Stimulated activated CD8-positive, alpha-beta memory T cell treated with anti-CD3 and anti-CD28 coated beads, Interleukin-15, amount 100 ng/mL, for 24 hours (primary cell): ENCODE measurements at regions not wholly inside any gene's neighbourhood (a gene's known extent, or its start where the extent isn't known, plus 50 kb on each side); places are given as distances from the start of the nearest gene placed in this dataset.
"Not testable (repeated sequence)": the region's sequence is repeated elsewhere in the genome, so short reads cannot be mapped to it uniquely, and the experiment has no call there.

Experiments used
- DNase-seq: peaks from one replicate; pipeline ENCODE4 v3.0.0-alpha.2; 2020; ENCODE audit warnings: low read depth

DNA sequence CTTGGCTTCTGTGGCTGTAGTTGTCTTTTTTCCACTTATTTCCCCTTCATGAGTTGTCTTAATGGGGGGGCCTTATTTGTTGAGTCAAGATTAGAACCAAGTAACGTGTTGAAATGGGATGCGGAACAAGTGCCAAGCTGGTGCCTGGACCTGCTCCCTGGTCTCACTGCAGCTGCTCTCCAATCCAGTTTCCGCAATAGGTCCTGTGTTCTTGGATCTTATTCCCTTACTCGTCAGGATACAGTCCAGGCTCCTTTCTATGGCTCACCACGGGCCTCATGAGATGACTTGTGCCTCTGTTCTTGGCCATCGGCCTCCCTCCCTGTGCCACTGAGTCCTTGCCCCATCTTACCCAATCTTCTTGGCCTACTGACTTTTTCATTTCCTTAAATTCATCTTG lies 159.6 kb upstream of the CADM1 start:
- no peak for DNase-seq

DNA sequence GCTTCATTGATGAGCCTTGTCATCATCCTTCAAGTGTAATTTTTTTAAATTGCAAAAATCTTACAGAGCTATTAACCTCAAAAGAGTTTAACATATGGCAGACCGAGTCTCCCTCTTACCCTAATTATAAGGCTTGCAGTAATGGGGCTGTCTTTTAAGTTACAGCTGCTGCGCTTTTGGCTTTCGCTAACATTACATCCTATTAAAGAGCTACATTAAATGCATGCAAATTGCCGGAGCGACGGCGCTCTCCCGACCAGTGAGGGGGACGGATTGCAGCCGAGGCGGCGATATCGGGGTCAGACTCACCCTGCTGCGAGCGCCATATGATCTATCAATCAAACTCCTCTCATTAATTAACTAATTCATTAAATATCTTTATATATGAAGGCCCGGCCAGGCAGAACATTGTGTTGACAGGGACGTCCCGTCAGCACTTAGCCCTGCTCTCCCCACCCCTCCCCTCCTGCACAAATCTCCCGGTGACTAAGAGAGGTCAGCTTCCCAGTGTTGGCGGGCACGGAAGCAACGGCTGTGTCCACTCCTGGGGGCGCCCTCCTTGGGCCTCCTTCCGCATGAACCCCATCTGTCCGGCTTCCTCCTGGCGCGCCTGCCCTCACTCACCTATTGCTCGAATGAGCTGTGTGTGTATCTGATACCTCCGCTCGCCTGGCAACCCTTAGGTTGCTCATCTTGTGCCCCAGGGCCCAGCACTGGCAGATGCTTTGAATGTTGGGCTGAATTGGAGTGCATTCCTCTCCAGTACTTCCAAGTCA lies 156.0 kb upstream of the CADM1 start:
- no peak for DNase-seq

DNA sequence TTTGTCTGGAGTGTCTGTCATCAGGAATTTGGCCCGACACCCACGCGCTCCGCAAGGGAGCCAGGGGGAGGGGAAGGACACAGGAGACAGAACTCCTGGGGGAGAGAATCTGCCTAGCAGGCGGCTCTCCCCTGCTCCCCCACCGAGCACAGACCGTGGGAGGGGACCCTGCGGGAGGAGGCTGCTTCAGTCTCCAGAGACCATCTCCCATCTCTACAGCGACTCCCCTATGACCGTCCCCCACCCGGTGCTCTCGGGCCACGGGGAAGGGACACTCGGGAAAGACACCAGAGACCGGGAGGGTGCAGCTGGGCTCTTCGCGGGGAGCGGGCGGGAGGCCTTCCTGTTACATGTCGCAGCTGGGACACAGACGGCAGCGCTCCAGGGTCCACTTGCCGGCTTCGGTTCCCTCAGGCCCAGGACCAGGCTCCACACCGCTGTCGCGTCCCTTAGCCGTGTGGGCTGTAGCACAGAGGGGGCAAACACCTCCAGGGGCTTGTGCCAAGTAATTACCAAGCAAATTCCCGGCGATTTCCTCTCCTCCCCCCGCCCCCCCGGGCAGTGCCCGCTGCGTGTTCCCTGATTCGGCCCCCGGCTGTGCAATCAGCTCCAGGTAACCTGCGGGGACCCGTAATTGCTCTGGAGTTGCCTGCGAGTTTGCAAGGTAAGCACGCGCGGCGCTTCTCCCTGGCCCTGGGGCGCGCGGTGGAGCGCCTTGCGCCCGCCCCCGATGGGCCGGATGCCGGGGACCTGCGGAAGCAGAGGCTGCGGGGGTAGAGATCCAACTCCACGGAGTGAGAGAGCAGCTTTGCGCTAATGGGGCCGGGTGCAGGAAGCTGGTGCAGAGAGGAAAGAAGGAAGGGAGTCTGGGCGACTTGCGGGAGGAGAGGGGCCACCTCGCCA lies 155.1 kb upstream of the CADM1 start:
- DNase-seq = no peak

DNA sequence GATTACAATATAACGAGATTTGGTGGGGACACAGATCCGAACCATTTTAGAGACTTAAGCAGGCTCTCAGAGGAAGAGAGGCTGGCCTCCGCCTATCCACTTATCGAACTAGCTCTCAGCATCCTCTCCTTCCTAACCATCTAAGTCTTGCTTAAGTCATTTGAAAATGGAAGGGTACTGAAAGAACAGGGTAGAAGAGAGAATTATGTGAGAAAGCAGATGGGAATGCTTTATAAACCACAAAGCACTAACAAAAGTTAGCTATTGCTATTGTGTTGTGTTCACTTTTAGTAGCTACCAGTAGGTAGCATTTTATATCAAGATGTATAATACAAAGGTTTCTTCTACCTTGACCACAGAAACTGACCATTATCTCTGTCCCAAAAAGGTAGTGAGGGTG lies 153.4 kb upstream of the CADM1 start:
- DNase-seq = no peak

DNA sequence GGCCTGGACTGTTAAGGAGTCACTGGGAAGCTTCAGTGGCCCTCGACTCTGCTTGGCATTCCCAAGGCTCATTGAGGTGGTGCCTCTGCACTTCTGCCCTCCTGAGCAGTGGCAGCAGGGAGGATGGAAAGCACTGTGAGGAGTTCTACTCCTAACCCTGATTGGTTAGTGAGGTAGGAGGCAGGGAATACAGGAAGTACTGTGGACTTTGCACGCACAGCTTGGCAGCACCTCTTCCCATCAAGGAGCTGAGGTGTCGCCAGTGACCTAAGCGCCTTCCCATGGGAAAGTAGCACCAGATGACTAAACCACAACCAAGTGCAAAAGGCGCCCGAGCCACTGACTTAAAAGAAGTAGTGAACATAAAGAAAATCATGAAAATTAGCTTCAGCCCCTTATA lies 152.5 kb upstream of the CADM1 start:
- DNase-seq = no peak

DNA sequence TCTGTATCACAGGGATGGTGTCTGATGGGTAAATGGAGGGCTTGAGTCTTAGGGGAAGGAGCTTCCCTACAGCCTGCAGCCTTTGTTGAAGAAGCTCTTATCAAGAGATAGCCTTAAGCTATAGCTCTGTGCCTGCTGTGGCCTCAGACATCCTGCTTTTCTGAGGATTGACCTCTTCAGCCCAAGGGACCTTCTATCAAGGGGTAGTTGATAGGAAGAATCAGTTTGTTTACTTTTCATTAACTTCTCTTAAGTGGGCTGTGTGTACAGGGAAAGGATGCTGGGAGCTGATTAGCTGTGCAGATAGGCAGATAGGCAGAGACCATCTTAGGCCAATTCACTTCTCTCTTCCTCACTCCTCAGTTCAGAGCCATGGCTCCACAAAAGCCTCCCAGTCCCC lies 151.8 kb upstream of the CADM1 start:
- no peak for DNase-seq

DNA sequence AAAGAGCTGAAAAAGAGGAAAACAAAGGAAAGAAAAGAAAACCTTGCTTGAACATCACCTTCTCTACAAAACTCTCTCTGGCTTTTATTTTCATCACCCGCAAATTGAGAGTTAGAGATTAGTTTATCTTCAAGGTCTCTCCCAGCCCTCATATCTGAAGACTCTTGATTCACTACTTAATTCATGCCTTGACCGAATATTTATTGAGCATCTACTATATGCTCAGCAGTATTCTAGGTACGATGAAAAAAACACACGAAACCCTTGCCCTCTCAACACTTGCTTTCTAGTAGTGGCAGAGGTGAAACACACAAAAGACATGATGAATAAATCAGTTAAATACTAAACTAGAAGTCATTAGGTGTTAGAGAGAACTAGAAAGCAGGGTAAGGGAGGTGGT lies 150.6 kb upstream of the CADM1 start:
- no peak for DNase-seq

DNA sequence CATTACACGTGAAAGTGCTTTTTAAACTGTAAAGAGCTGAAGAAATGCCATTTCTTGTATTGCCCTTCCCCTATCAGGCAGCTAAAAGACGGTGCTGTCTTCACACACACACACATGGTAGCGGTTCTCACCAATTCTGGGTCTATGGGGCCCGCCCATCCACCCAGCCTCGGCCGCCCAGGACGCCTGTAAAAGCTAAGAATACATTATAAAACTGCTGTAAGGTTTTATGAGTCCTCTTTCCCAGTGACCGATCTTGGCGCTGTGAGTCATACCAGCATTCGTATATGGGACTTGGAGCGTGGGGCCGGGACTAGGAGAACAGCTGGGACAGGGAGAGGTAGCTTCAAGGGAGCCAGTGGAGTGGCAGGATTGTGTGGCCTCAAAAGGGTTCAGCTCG lies 149.7 kb upstream of the CADM1 start:
- no peak for DNase-seq

DNA sequence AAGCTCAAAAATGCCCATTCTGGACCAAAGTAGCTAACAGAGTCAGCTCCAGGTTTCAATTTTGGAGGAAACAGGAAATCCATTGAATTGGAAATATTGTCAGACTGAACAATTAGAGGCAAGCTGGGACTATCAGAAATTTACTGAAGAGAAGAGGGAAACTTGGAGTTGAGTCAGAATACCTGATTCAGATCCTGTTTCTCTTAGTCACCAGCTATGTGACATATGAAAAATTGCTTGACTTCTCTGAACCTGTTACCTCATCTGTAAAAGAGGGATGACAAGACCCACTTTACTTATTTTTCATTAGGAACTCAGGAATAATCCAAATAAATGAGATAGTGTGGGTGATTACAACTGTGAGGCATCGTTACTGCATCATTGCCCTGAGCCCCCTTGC lies 148.9 kb upstream of the CADM1 start:
- DNase-seq = no peak

DNA sequence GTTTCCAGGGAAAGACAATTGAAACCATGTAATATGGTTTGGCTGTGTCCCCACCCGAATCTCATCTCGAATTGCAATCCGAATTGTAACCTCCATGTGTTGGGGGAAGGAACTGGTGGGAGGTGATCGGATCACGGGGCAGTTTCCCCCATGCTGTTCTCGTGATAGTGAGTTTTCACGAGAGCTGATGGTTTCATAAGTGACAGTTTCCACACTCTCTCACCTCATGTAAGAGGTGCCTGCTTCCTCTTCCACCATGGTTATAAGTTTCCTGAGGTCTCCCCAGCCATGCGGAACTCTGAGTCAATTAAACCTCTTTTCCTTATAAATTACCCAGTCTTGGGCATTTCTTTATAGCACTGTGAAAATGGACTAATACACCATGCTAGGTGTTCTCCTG lies 148.3 kb upstream of the CADM1 start:
- DNase-seq = no peak

DNA sequence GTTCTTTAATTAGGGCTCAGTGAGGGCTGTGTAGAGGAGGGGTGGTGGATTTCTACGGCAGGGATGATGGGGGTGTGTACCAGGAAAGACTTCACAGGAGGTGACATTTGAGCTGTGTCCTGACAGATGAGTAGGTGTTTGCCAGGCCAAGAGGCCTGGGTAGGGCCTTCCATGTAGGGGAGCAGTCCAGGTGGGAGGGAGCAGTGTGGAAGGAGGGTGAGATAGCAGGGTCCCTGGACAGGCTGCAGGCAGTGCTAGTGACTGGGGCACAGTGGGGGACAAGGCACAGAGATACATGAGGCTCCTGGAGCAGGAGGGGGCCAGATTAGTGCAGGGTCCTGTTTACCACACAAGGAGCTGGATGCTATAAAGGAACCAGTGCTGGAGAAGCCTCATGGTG lies 147.9 kb upstream of the CADM1 start:
- no peak for DNase-seq

DNA sequence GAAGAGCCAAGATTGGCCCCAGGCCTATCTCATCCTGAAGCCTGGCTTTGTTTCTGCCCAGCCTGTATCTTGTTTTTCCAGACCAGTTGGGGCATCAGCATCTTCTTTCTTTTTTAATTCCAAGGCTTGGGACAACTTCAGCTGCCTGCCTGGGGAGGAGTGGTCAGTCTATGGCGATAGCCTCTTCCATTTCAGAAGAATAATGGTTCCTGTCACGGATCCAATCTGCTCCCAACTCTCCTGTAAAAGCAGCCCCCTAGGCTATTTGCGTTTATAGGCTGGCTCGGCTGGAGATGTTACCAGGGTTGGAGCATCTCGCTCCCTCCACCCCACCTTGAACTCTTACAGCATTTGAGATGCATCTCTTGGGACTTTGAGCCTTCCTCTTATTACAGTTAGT lies 145.2 kb upstream of the CADM1 start:
- no peak for DNase-seq

DNA sequence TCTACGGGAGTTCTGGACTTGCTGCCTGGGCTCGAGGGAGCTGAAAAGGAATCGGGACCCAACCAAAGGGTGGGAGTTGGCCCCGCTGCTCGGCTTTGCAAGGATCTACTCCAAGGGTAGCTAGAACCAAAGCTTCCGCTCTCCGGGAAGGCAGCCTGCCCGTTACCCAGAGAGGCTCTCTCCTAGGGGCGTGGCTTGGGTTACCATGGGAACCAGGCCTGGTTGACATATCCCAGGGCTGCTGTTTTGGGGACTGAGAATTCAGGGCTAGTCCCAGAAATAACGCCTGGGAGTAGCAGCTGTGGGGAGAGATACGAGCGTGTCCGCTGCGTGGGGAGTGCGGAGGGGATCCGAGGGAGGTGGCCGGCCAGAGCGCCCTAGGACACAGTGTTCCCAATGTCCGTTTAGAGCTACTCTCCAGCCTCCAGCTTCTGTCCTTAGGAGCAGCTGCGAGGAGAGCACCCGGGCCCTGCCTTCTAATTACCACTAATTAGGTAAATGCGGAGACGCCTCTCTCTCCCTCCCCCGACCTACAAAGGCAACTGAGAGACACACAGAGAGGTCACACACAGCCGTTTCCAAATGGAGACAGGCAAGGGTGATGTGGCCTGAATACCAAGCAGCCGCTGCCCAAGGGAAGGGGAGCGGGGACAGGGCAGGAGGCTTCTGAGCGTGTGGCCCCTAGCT lies 141.6 kb upstream of the CADM1 start:
- DNase-seq = no peak

DNA sequence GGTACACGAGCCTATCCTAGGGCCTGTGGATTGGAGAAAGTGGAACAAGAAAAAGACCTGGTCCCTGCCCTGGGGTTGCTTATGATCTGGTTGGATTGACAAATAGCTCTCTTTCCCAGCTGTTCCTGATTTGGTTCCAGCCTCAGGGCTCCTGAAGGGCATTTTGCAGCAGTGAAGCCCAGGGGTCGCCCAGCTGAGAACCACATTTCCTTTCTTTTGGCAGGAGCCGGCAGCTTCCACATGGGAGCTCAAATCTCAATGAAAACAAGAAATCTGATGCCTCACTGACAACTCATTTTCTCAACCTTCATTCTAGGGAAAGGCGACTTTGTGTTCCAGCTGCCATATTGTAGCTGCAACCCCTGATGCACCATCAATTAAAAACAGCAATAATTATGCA lies 140.6 kb upstream of the CADM1 start:
- DNase-seq = no peak

DNA sequence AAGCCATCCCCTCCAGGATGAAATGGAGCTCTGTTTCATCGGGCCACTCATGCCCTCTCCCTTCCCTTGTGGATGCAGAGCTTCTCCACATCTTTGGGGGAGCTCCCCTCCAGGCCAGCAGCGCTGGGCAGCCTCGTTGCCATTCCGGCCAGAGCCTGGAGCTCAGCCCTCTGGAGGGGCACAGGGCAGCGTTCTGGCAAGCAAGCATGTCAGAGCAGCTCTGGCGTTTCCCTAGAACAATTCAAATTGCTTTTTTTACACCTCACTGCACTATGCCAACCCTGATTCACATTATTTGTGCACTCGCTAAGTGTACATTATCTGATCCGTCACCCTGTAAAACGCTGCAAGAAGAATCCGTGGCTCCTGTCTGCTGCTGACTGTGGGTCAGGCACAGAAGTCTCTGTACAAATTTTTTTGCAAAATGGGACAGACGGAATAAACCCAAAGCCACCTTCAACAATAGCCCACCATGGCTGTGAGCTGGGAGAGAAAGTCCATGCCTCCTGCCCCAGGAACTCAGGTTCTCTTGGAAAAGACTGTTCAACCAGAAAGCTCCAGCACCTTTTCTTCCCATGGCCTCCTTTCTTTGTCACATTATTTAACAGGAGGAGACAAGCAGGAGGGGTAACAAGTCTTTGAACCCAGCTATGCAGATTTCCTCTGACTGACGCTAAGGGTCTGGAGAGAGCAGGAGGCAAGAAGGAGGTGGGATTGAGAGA lies 139.5 kb upstream of the CADM1 start:
- no peak for DNase-seq

DNA sequence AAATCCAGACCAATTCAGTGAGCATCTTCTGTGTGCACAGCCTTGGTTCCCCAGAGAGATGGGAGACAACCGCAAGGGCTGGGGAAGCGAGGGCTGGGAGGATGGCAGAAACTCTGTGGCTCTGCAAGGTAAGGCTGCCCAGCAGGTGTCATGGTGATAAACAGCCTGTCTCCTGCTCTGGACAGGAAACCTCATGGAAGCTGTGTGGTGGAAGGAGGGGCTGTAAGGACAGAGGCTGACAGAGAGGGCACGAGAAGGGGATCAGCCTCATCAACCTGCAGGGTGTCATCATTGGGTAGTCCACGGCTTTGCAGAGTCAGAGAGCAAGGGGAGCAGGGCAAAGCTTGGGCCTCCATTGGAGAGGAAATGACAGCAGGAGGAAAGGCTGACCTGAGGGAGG lies 138.4 kb upstream of the CADM1 start:
- no peak for DNase-seq

DNA sequence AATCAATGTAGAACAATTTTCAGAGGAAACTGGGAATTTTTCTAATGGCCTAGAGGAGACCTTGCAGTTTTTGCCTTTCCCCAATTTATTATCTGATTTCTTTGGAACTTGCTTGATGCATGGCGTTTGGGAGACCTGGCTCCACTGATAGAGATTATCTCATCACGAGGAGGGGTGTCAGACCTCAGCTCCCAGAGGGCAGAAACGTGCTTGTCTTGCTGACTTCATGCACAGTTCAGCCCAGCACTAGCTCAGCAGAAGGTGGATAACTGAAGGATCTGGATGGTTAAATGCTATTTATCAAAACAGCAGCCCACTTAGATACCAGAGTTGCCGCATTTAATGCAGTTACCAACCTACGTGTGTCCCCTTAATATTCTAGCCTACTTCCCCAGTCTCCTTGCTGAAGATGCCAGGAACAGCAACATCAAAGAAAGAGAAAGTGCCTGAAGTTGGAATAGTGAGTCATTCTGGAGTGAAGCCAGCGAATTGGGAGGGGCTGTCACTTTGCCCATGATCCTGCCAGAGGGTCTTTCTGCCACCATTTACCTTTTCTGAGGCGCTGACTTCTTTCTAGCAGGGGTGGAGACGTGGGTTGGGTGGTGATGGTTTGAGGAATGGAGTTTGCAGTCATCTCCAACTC lies 133.5 kb upstream of the CADM1 start:
- DNase-seq = no peak

DNA sequence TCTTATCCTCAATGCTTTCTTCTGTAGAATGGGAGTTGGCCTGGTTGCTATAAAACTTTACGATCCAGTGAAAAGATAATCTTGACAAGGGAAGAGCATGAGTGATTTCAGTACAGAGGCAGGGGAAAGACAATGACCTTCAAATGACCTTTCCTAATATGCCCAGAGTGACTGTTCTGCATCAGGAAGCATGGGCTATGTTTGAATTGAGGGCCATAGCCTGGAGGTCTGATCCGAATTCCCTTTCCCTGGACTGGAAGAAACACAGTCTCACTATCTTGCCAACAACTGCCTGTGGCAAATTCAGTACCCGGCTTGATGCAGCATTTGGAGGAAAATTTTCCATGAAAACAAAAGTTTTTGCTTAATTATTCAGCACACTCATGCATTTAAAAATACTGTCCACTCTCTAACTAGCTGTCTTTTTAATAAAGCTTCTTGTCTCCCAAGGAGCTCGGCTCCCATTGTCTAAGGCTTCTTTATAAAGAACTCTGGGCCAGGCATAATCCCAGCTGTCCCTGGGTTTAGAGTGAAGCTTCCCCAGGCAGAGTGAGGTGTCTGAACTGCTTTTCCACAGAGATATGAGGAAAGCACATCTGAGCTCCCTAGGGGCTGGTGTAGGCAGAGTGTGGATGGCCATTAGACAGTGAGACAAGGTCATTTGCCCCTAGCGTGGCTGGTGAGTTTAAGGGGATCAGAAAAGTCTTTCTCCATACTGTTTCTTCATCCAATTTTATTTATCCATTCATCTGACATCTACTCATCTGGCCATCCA lies 132.7 kb upstream of the CADM1 start:
- no peak for DNase-seq

DNA sequence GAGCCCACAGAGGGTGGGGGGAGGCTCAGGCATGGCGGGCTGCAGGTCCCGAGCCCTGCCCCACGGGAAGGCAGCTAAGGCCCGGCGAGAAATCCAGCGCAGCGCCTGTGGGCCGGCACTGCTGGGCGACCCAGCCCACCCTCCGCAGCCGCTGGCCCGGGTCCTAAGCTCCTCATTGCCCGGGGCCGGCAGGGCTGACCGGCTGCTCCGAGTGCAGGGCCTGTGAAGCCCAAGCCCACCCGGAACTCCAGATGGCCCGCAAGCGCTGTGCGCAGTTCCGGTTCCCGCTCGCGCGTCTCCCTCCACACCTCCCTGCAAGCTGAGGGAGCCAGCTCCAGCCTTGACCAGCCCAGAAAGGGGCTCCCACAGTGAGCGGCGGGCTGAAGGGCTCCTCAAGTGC lies 129.8 kb upstream of the CADM1 start:
- DNase-seq = not testable (repeated sequence)

DNA sequence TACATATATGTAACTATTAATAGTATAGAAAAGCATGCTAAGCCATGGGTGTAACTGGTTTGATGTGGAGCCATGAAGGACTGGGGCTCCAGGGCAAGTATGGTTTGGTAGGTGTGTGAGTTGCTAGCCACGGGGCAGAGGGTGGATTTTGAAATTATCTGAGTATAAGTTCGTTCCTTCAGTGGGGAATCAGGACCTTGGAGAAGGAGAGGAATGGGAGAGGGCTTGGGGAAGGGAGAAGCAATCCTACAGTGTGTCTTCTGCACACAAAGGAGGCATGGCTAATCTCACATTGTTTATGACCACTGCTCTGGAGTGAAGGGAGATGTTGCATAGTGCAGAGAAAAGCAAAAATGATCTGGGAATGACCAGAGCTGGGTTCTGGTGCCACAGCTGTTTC lies 127.8 kb upstream of the CADM1 start:
- no peak for DNase-seq

DNA sequence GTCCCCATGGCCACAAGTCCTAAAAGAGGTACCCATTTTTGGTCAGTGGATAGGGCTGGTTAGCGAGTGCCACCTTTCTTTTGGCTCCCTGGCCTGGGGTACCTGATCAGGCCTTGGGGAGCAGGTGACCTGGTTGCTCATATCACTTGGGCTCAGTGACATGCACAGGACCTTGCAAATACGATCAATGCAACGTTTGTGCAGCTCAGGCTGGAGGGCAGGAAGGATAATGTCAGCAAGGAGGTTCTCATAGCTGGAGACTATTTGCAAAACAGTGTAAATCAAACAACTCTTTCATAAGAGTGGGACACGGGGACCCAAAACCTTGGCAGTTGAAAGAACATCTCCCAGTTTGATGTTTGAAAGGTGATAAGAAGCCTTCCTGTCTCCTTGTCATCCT lies 127.4 kb upstream of the CADM1 start:
- DNase-seq = no peak
